ENCODE measurements at regions not wholly inside any gene's neighbourhood (a gene's known extent, or its start where the extent isn't known, plus 50 kb on each side); places are given as distances from the start of the nearest gene placed in this dataset.

GRCh38 chr13:64482373-64482772 is 2747.8 kb downstream of the PCDH9 start:
- TF ChIP-seq GATA2 (IDR thresholded peaks at IDR 0.05; ENCODE audit: low read depth, low read length), result no peak
- TF ChIP-seq GATA3 (IDR thresholded peaks at IDR 0.05; ENCODE audit: low read depth, low read length), result no peak
